ENCODE measurements at regions not wholly inside any gene's neighbourhood (a gene's known extent, or its start where the extent isn't known, plus 50 kb on each side); places are given as distances from the start of the nearest gene placed in this dataset.

GRCh38 chr22:22388090-22388489 lies 120.5 kb downstream of the ZNF280B start:
- H3K27ac ChIP-seq, result no peak overlapping the region
- no peaks in the 10 kb centered on the region for H3K9me3 ChIP-seq
- no peak for TF ChIP-seq CTCF (IDR thresholded peaks at IDR 0.05)
- intact Hi-C loops (cut with DNase I), result no loop called here
- H3K27me3 ChIP-seq, result no peaks in the 10 kb centered on the region
- H3K36me3 ChIP-seq, result no peaks in the 10 kb centered on the region
- DNase-seq (ENCODE audit: low spot score in 2 of 2), result no peak
- H3K4me3 ChIP-seq, result no peak overlapping the region
- no peaks in the 10 kb centered on the region for H3K4me1 ChIP-seq

GRCh38 chr22:22388494-22388893 lies 120.0 kb downstream of the ZNF280B start:
- H3K27me3 ChIP-seq, result no peaks in the 10 kb centered on the region
- intact Hi-C loops (cut with DNase I), result no loop called here

GRCh38 chr22:22389467-22389866 lies 119.1 kb downstream of the ZNF280B start:
- no peak for DNase-seq (ENCODE audit: low spot score in 2 of 2)
- TF ChIP-seq CTCF (IDR thresholded peaks at IDR 0.05), result no peak
- Histone ChIP-seq H3K27me3 (no peaks in the 10 kb centered on the region), H3K27ac (no peak overlapping the region), H3K4me3 (no peak overlapping the region), H3K36me3 (no peaks in the 10 kb centered on the region), H3K9me3 (peaks cover 0 to 10% of the 10 kb centered on the region in 2 donors), H3K4me1 (no peaks in the 10 kb centered on the region)
- intact Hi-C loops (cut with DNase I), result no loop called here

More at GRCh38 chr22:22388494-22388893, 120.0 kb downstream of the ZNF280B start:
- H3K9me3 ChIP-seq, result peaks cover 0 to 2% of the 10 kb centered on the region in 2 donors
- no peaks in the 10 kb centered on the region for H3K4me1 ChIP-seq
- DNase-seq (ENCODE audit: low spot score in 2 of 2), result no peak
- H3K36me3 ChIP-seq, result no peaks in the 10 kb centered on the region
- no peak overlapping the region for H3K27ac ChIP-seq
- H3K4me3 ChIP-seq, result no peak overlapping the region
- TF ChIP-seq CTCF (IDR thresholded peaks at IDR 0.05), result no peak

GRCh38 chr22:22390989-22391388 lies 117.6 kb downstream of the ZNF280B start:
- TF ChIP-seq CTCF (IDR thresholded peaks at IDR 0.05), result no peak
- Histone ChIP-seq H3K36me3 (no peaks in the 10 kb centered on the region), H3K27ac (no peak overlapping the region), H3K27me3 (no peaks in the 10 kb centered on the region), H3K4me1 (no peaks in the 10 kb centered on the region), H3K4me3 (no peak overlapping the region), H3K9me3 (peaks cover 0 to 10% of the 10 kb centered on the region in 2 donors)
- DNase-seq (ENCODE audit: low spot score in 2 of 2), result no peak
- intact Hi-C loops (cut with DNase I), result no loop called here

- Histone ChIP-seq H3K36me3 (no peaks in the 10 kb centered on the region), H3K27ac (no peak overlapping the region), H3K27me3 (no peaks in the 10 kb centered on the region), H3K4me1 (no peaks in the 10 kb centered on the region), H3K9me3 (peaks cover 0 to 10% of the 10 kb centered on the region in 2 donors), H3K4me3 (no peak overlapping the region)
- intact Hi-C loops (cut with DNase I), result no loop called here
- TF ChIP-seq CTCF (IDR thresholded peaks at IDR 0.05), result no peak
- DNase-seq (ENCODE audit: low spot score in 2 of 2), result no peak
These were observed 117.0 kb downstream of the ZNF280B start for GRCh38 chr22:22391543-22391942.

- H3K27me3 ChIP-seq, result no peaks in the 10 kb centered on the region
- no peaks in the 10 kb centered on the region for H3K36me3 ChIP-seq
- intact Hi-C loops (cut with DNase I), result no loop called here
- DNase-seq (ENCODE audit: low spot score in 2 of 2), result no peak
- peaks cover 0 to 10% of the 10 kb centered on the region in 2 donors for H3K9me3 ChIP-seq
- H3K4me3 ChIP-seq, result no peak overlapping the region
- TF ChIP-seq CTCF (IDR thresholded peaks at IDR 0.05), result no peak
- no peaks in the 10 kb centered on the region for H3K4me1 ChIP-seq
- H3K27ac ChIP-seq, result no peak overlapping the region
These were observed 116.4 kb downstream of the ZNF280B start for GRCh38 chr22:22392131-22392530.

Measured in ascending aorta (tissue), 2 donors.